Lower lobe of right lung (tissue), 2 donors: ENCODE measurements at regions not wholly inside any gene's neighbourhood (a gene's known extent, or its start where the extent isn't known, plus 50 kb on each side); places are given as distances from the start of the nearest gene placed in this dataset.

Experiments
- ATAC-seq, 2 donors: fragments of 200-7000 bp; cut with Tn5 transposase; one replicate each; pipeline ENCODE4 v1.9.1; 2020 to 2022; ENCODE audit warnings: mild to moderate bottlenecking in 2 of 2, moderate library complexity in 2 of 2
- DNase-seq: peaks from one replicate; pipeline ENCODE4 v3.0.0-alpha.2; 2020
- H3K27ac ChIP-seq: fragments of 200-600 bp; one replicate; pipeline ENCODE4 v1.8.0; 2022
- H3K27me3 ChIP-seq: fragments of 200-600 bp; one replicate; pipeline ENCODE4 v1.8.0; 2022; ENCODE audit warnings: low read depth
- H3K36me3 ChIP-seq: fragments of 200-600 bp; one replicate; pipeline ENCODE4 v1.8.0; 2022; ENCODE audit warnings: mild to moderate bottlenecking
- H3K4me1 ChIP-seq: fragments of 200-600 bp; one replicate; pipeline ENCODE4 v1.8.0; 2022
- H3K4me3 ChIP-seq: fragments of 200-600 bp; one replicate; pipeline ENCODE4 v1.8.0; 2022; ENCODE audit warnings: mild to moderate bottlenecking
- H3K9me3 ChIP-seq: fragments of 200-600 bp; one replicate; pipeline ENCODE4 v1.8.0; 2022
- CTCF ChIP-seq: fragments of 200-600 bp; IDR thresholded peaks from one replicate; pipeline ENCODE4 v1.8.0; 2022; ENCODE audit warnings: antibody characterized with exemption, mild to moderate bottlenecking
- intact Hi-C: fragments of 100-400 bp; cut with DNase I; formaldehyde crosslinking; loops from one replicate; pipeline ENCODE4 v1.11.0; 2022
- donor health status: DM: no; HTN: yes; CAD: no; lungs with severe emphysema.

GRCh38 chr2:66766582-66766981 lies 331.7 kb downstream of the MEIS1 start:
- Histone ChIP-seq H3K36me3 (no peaks in the 10 kb centered on the region), H3K9me3 (no peaks in the 10 kb centered on the region), H3K4me1 (no peaks in the 10 kb centered on the region), H3K27ac (no peak overlapping the region), H3K4me3 (no peak overlapping the region), H3K27me3 (no peaks in the 10 kb centered on the region)
- TF ChIP-seq CTCF, result no peak
- intact Hi-C loops, result no loop called here
- DNase-seq, result no peak
- ATAC-seq, result no peak

- no peak for TF ChIP-seq CTCF
- DNase-seq (no peak), ATAC-seq (no peak)
- Histone ChIP-seq H3K4me1 (no peaks in the 10 kb centered on the region), H3K4me3 (no peak overlapping the region), H3K36me3 (no peaks in the 10 kb centered on the region), H3K9me3 (no peaks in the 10 kb centered on the region), H3K27me3 (no peaks in the 10 kb centered on the region), H3K27ac (no peak overlapping the region)
- intact Hi-C loops, result no loop called here
These were observed 336.5 kb downstream of the MEIS1 start for GRCh38 chr2:66771359-66771976.

GRCh38 chr2:66772618-66773017 lies 337.7 kb downstream of the MEIS1 start:
- no peak for DNase-seq
- ATAC-seq, result no peak
- no peak overlapping the region for H3K27ac ChIP-seq
- H3K4me3 ChIP-seq, result no peak overlapping the region
- TF ChIP-seq CTCF, result no peak
- no peaks in the 10 kb centered on the region for H3K36me3 ChIP-seq
- H3K27me3 ChIP-seq, result no peaks in the 10 kb centered on the region
- intact Hi-C loops, result no loop called here
- H3K4me1 ChIP-seq, result no peaks in the 10 kb centered on the region
- H3K9me3 ChIP-seq, result no peaks in the 10 kb centered on the region

GRCh38 chr2:66775730-66776422 lies 341.0 kb downstream of the MEIS1 start:
- H3K4me3 ChIP-seq, result no peak overlapping the region
- ATAC-seq, result no peak
- DNase-seq, result no peak
- intact Hi-C loops, result no loop called here
- no peaks in the 10 kb centered on the region for H3K36me3 ChIP-seq
- H3K4me1 ChIP-seq, result no peaks in the 10 kb centered on the region
- no peaks in the 10 kb centered on the region for H3K27me3 ChIP-seq
- no peak for TF ChIP-seq CTCF
- no peaks in the 10 kb centered on the region for H3K9me3 ChIP-seq
- no peak overlapping the region for H3K27ac ChIP-seq

GRCh38 chr2:66781804-66782203 lies 346.9 kb downstream of the MEIS1 start:
- H3K27me3 ChIP-seq, result no peaks in the 10 kb centered on the region
- H3K36me3 ChIP-seq, result no peaks in the 10 kb centered on the region
- ATAC-seq, result no peak
- no peak for TF ChIP-seq CTCF
- no peaks in the 10 kb centered on the region for H3K4me1 ChIP-seq
- H3K9me3 ChIP-seq, result no peaks in the 10 kb centered on the region
- no peak overlapping the region for H3K27ac ChIP-seq
- DNase-seq, result no peak
- intact Hi-C loops, result no loop called here
- H3K4me3 ChIP-seq, result no peak overlapping the region
